Upper lobe of left lung (tissue), 4 donors: ENCODE measurements at regions not wholly inside any gene's neighbourhood (a gene's known extent, or its start where the extent isn't known, plus 50 kb on each side); places are given as distances from the start of the nearest gene placed in this dataset.

Experiments
- EP300 ChIP-seq, 4 donors: sonication (generic); formaldehyde crosslinking; IDR thresholded peaks; one replicate each; pipeline ENCODE4 v1.5.1; 2017; ENCODE audit warnings: antibody characterized with exemption in 4 of 4, control low read depth in 2 of 4
- TF ChIP-seq, protein P1 (sequence below), 6 experiments: fragments of 450-650 bp in 4 of 6; fragments of 200-600 bp in 2 of 6; sonication (generic) in 2 of 6; IDR thresholded peaks; one replicate each; pipeline ENCODE4 v1.5.1; 2016 to 2019; ENCODE audit warnings: antibody characterized with exemption in 6 of 6

DNA sequence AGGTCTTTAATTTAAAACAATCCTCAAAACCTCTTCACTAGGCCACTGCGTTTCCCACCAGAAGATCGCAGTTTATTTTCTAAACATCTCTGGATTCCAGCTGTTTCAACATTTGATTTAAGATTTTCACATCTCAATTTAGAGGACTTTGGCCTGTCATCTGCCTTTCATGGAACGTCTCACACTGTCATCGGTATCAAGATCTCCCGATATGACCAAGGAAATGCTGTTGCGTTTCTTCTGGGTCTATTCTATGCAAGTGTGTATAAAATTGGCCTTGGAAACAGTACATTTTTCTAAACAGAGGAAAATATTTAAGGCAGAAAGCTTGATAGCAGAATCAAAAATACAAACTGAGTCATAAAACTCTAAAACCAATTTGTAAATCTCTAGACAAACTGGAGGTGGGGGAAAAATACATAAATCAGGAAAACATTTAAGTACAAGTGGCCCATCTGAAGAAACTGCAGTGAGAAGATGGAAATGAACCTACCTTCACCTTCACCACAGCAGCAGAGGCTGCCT is 53.6 kb upstream of the SIMC1 start:
- TF ChIP-seq, protein P1, sequence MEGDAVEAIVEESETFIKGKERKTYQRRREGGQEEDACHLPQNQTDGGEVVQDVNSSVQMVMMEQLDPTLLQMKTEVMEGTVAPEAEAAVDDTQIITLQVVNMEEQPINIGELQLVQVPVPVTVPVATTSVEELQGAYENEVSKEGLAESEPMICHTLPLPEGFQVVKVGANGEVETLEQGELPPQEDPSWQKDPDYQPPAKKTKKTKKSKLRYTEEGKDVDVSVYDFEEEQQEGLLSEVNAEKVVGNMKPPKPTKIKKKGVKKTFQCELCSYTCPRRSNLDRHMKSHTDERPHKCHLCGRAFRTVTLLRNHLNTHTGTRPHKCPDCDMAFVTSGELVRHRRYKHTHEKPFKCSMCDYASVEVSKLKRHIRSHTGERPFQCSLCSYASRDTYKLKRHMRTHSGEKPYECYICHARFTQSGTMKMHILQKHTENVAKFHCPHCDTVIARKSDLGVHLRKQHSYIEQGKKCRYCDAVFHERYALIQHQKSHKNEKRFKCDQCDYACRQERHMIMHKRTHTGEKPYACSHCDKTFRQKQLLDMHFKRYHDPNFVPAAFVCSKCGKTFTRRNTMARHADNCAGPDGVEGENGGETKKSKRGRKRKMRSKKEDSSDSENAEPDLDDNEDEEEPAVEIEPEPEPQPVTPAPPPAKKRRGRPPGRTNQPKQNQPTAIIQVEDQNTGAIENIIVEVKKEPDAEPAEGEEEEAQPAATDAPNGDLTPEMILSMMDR (IDR thresholded peaks at IDR 0.05) = no peak
- no peak for TF ChIP-seq EP300 (IDR thresholded peaks at IDR 0.05)
